Activated CD8-positive, alpha-beta memory T cell treated with anti-CD3 and anti-CD28 coated beads for 24 hours (primary cell): ENCODE measurements at regions not wholly inside any gene's neighbourhood (a gene's known extent, or its start where the extent isn't known, plus 50 kb on each side); places are given as distances from the start of the nearest gene placed in this dataset.

Experiments
- DNase-seq: peaks from one replicate; pipeline ENCODE4 v3.0.0-alpha.2; 2020

GRCh38 chr10:8437896-8438295, 383.4 kb downstream of the GATA3 start:
- no peak for DNase-seq

GRCh38 chr10:8438603-8439002, 384.1 kb downstream of the GATA3 start:
- DNase-seq, result no peak

- DNase-seq, result no peak
Observed at GRCh38 chr10:8439040-8439439, 384.6 kb downstream of the GATA3 start.

- peak; percentile 67 for DNase-seq
Observed at GRCh38 chr10:8444630-8445029, 390.1 kb downstream of the GATA3 start.

- no peak for DNase-seq
Observed at GRCh38 chr10:8445353-8445752, 390.9 kb downstream of the GATA3 start.

- no peak for DNase-seq
Observed at GRCh38 chr10:8449909-8450308, 395.4 kb downstream of the GATA3 start.

GRCh38 chr10:8453587-8453986, 399.1 kb downstream of the GATA3 start:
- no peak for DNase-seq

GRCh38 chr10:8454357-8454756, 399.9 kb downstream of the GATA3 start:
- no peak for DNase-seq

GRCh38 chr10:8455181-8455580, 400.7 kb downstream of the GATA3 start:
- DNase-seq, result no peak

GRCh38 chr10:8456386-8456785, 401.9 kb downstream of the GATA3 start:
- DNase-seq, result no peak

- DNase-seq, result no peak
Observed at GRCh38 chr10:8460626-8461025, 406.1 kb downstream of the GATA3 start.

GRCh38 chr10:8462565-8462964, 408.1 kb downstream of the GATA3 start:
- no peak for DNase-seq

- DNase-seq, result no peak
Observed at GRCh38 chr10:8463853-8464252, 409.4 kb downstream of the GATA3 start.

- DNase-seq, result no peak
Observed at GRCh38 chr10:8468477-8468876, 414.0 kb downstream of the GATA3 start.

GRCh38 chr10:8473205-8473604, 418.7 kb downstream of the GATA3 start:
- DNase-seq, result no peak

- no peak for DNase-seq
Observed at GRCh38 chr10:8477300-8477699, 422.8 kb downstream of the GATA3 start.

GRCh38 chr10:8481718-8482504, 427.4 kb downstream of the GATA3 start:
- no peak for DNase-seq

- DNase-seq, result no peak
Observed at GRCh38 chr10:8485032-8485431, 430.5 kb downstream of the GATA3 start.

GRCh38 chr10:8487346-8487745, 432.9 kb downstream of the GATA3 start:
- DNase-seq, result no peak

GRCh38 chr10:8489232-8489631, 434.7 kb downstream of the GATA3 start:
- DNase-seq, result no peak

GRCh38 chr10:8489823-8490222, 435.3 kb downstream of the GATA3 start:
- DNase-seq, result no peak

- no peak for DNase-seq
Observed at GRCh38 chr10:8498290-8498689, 443.8 kb downstream of the GATA3 start.

- no peak for DNase-seq
Observed at GRCh38 chr10:8498881-8499280, 444.4 kb downstream of the GATA3 start.

- no peak for DNase-seq
Observed at GRCh38 chr10:8499312-8499711, 444.8 kb downstream of the GATA3 start.

GRCh38 chr10:8499752-8500390, 445.4 kb downstream of the GATA3 start:
- DNase-seq, result no peak
